K562 (cell line): ENCODE measurements at regions not wholly inside any gene's neighbourhood (a gene's known extent, or its start where the extent isn't known, plus 50 kb on each side); places are given as distances from the start of the nearest gene placed in this dataset.

Source experiments
- HDAC2 ChIP-seq: fragments of 450-650 bp; IDR thresholded peaks from 2 replicates; pipeline ENCODE4 v1.6.1; 2016; ENCODE audit warnings: mild to moderate bottlenecking
- HLTF ChIP-seq: fragments of 450-650 bp; IDR thresholded peaks from 2 replicates; pipeline ENCODE4 v1.6.1; 2016
- KDM5B ChIP-seq: fragments of 200-600 bp; sonication (generic); IDR thresholded peaks from 2 replicates; pipeline ENCODE4 v1.6.1; 2012; ENCODE audit warnings: low read depth, mild to moderate bottlenecking, moderate library complexity, low read length, control low read depth, inconsistent platforms; ENCODE audit not compliant: insufficient replicate concordance
- MAZ ChIP-seq, 2 experiments: fragments of 450-650 bp in 1 of 2; sonication (generic) in 1 of 2; formaldehyde crosslinking; IDR thresholded peaks in 1 of 2; conservative IDR thresholded peaks in 1 of 2; 2 replicates each; pipeline versions ENCODE4 v1.4.0 to v1.5.0; 2020; ENCODE audit warnings: mild to moderate bottlenecking in 1 of 2, missing genetic modification reagents in 1 of 2
- MCM5 ChIP-seq: fragments of 450-650 bp; IDR thresholded peaks from 2 replicates; pipeline ENCODE4 v1.6.1; 2016; ENCODE audit warnings: low read depth
- NCOA1 ChIP-seq: fragments of 450-650 bp; IDR thresholded peaks from 2 replicates; pipeline ENCODE4 v1.6.1; 2016; ENCODE audit warnings: low read depth
- NR2C2 ChIP-seq, 2 experiments: fragments of 200-800 bp in 1 of 2; sonication (Bioruptor generic) in 1 of 2; sonication (generic) in 1 of 2; formaldehyde crosslinking in 1 of 2; IDR thresholded peaks; 2 replicates each; pipeline versions ENCODE4 v1.6.1 to v1.8.0; 2016 to 2022; ENCODE audit warnings: mild to moderate bottlenecking in 1 of 2, missing compliant biosample characterization in 1 of 2, missing genetic modification characterization in 1 of 2, missing genetic modification reagents in 1 of 2
- POLR3A ChIP-seq: IDR thresholded peaks from 2 replicates; pipeline ENCODE4 v1.6.1; 2011; ENCODE audit warnings: borderline replicate concordance, mild to moderate bottlenecking, moderate library complexity; ENCODE audit not compliant: insufficient read length, insufficient read depth; ENCODE audit errors: extremely low read depth
- SMARCA5 ChIP-seq: fragments of 450-650 bp; IDR thresholded peaks from 2 replicates; pipeline ENCODE4 v1.6.1; 2016
- TAF9B ChIP-seq: fragments of 450-650 bp; IDR thresholded peaks from 2 replicates; pipeline ENCODE4 v1.6.1; 2018; ENCODE audit warnings: mild to moderate bottlenecking; ENCODE audit not compliant: partially characterized antibody
- ZNF134 ChIP-seq: fragments of 250-450 bp; sonication (Bioruptor Pico); conservative IDR thresholded peaks from 2 replicates; pipeline ENCODE4 v1.4.0; 2020
- ZNF197 ChIP-seq: fragments of 200-800 bp; sonication (Bioruptor generic); IDR thresholded peaks from 2 replicates; pipeline ENCODE4 v1.6.1; 2016; ENCODE audit warnings: low read depth, missing genetic modification characterization, missing compliant biosample characterization
- ZNF431 ChIP-seq: sonication (generic); formaldehyde crosslinking; IDR thresholded peaks from 2 replicates; pipeline ENCODE4 v1.8.0; 2022; ENCODE audit warnings: mild to moderate bottlenecking, missing genetic modification reagents
- ZNF785 ChIP-seq: fragments of 250-450 bp; sonication (Bioruptor Pico); IDR thresholded peaks from 2 replicates; pipeline ENCODE4 v1.4.0; 2020; ENCODE audit warnings: mild to moderate bottlenecking
- TF ChIP-seq, protein P1 (sequence below): fragments of 250-450 bp; sonication (Bioruptor Pico); IDR thresholded peaks from 2 replicates; pipeline ENCODE4 v1.8.0; 2022; ENCODE audit warnings: inconsistent platforms, mild to moderate bottlenecking, moderate library complexity, borderline replicate concordance
- TF ChIP-seq, protein P2 (sequence below): fragments of 150-350 bp; IDR thresholded peaks from 2 replicates; pipeline ENCODE4 v1.6.1; 2014; ENCODE audit warnings: low read depth, mild to moderate bottlenecking, low read length, borderline replicate concordance
- TF ChIP-seq, protein P3 (sequence below): fragments of 250-450 bp; sonication (Bioruptor Pico); IDR thresholded peaks from 2 replicates; pipeline ENCODE4 v1.5.0; 2020; ENCODE audit warnings: mild to moderate bottlenecking, borderline replicate concordance
- TF ChIP-seq, protein P4 (sequence below): fragments of 450-650 bp; IDR thresholded peaks from 2 replicates; pipeline ENCODE4 v1.7.0; 2016; ENCODE audit warnings: borderline replicate concordance

DNA sequence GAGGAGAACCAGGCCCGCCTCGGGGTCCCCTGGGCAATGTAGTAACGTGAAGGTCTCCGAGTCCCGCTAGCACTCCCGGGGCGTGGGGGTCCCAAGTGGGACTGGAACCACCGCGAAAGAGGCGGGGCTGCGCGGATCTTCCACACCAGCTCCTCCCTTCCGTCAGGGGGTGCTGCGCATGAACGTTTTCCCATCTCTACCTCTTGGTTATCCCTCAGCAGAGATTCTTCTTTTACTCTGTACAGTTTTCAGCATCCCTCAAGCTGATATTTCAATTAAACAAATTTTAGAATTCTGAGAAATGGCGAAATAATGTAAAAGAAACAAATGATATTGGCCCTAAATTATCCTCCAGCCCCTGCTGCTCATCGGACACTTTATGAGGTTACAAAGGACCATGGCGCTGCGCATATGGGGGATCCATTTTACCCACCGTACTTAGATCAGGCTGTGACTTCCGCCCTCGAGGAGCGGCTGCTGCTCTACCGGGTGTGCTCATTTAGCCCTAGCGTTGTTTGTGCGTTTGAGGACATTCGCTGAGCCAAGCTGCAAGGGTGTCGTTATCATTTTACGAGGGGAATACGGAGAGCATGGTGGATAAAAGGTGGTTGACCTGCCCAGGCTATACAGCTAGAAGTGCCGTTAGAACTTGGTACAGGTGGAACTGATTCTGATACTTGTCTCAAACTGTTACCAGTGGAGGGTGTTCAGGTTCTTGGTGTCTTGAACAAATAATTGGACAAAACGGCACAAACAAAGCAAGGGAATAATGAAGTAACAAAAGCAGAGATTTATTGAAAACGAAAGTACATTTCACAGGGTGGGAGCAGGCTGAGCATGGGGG is 75.2 kb upstream of the CHD6 start (continued):
- TF ChIP-seq NR2C2 (CRISPR knock-in tag; IDR thresholded peaks at IDR 0.05), result 0 out of 2 replicates have a peak, but pooled peaks have one; percentile 52
- peak; percentile 73; the same call in 1 of the 2 replicates for TF ChIP-seq NR2C2 (tag; IDR thresholded peaks at IDR 0.05)
- no peak for TF ChIP-seq POLR3A
- no peak for TF ChIP-seq ZNF431 (CRISPR knock-in tag)
- TF ChIP-seq MAZ (CRISPR knock-in tag; conservative IDR thresholded peaks at IDR 0.05 in 1 of 2, IDR thresholded peaks at IDR 0.05 in 1 of 2), result peak in 1 of 2 experiments; percentile 36; a peak in 2 of 4 replicates
- TF ChIP-seq, protein P1, sequence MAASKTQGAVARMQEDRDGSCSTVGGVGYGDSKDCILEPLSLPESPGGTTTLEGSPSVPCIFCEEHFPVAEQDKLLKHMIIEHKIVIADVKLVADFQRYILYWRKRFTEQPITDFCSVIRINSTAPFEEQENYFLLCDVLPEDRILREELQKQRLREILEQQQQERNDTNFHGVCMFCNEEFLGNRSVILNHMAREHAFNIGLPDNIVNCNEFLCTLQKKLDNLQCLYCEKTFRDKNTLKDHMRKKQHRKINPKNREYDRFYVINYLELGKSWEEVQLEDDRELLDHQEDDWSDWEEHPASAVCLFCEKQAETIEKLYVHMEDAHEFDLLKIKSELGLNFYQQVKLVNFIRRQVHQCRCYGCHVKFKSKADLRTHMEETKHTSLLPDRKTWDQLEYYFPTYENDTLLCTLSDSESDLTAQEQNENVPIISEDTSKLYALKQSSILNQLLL (CRISPR knock-in tag), result no peak
- no peak for TF ChIP-seq HLTF
- TF ChIP-seq, protein P2, sequence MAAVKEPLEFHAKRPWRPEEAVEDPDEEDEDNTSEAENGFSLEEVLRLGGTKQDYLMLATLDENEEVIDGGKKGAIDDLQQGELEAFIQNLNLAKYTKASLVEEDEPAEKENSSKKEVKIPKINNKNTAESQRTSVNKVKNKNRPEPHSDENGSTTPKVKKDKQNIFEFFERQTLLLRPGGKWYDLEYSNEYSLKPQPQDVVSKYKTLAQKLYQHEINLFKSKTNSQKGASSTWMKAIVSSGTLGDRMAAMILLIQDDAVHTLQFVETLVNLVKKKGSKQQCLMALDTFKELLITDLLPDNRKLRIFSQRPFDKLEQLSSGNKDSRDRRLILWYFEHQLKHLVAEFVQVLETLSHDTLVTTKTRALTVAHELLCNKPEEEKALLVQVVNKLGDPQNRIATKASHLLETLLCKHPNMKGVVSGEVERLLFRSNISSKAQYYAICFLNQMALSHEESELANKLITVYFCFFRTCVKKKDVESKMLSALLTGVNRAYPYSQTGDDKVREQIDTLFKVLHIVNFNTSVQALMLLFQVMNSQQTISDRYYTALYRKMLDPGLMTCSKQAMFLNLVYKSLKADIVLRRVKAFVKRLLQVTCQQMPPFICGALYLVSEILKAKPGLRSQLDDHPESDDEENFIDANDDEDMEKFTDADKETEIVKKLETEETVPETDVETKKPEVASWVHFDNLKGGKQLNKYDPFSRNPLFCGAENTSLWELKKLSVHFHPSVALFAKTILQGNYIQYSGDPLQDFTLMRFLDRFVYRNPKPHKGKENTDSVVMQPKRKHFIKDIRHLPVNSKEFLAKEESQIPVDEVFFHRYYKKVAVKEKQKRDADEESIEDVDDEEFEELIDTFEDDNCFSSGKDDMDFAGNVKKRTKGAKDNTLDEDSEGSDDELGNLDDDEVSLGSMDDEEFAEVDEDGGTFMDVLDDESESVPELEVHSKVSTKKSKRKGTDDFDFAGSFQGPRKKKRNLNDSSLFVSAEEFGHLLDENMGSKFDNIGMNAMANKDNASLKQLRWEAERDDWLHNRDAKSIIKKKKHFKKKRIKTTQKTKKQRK, result no peak
- TF ChIP-seq ZNF197 (CRISPR knock-in tag), result 0 out of 2 replicates have a peak, but pooled peaks have one; percentile 32
- TF ChIP-seq, protein P3, sequence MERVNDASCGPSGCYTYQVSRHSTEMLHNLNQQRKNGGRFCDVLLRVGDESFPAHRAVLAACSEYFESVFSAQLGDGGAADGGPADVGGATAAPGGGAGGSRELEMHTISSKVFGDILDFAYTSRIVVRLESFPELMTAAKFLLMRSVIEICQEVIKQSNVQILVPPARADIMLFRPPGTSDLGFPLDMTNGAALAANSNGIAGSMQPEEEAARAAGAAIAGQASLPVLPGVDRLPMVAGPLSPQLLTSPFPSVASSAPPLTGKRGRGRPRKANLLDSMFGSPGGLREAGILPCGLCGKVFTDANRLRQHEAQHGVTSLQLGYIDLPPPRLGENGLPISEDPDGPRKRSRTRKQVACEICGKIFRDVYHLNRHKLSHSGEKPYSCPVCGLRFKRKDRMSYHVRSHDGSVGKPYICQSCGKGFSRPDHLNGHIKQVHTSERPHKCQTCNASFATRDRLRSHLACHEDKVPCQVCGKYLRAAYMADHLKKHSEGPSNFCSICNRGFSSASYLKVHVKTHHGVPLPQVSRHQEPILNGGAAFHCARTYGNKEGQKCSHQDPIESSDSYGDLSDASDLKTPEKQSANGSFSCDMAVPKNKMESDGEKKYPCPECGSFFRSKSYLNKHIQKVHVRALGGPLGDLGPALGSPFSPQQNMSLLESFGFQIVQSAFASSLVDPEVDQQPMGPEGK (CRISPR knock-in tag), result no peak
- peak; percentile 3 for TF ChIP-seq KDM5B
- TF ChIP-seq ZNF785 (CRISPR knock-in tag), result no peak
- TF ChIP-seq HDAC2, result no peak
- TF ChIP-seq TAF9B, result peak; percentile 55
- TF ChIP-seq SMARCA5, result no peak
- TF ChIP-seq ZNF134 (CRISPR knock-in tag), result no peak
- TF ChIP-seq, protein P4, sequence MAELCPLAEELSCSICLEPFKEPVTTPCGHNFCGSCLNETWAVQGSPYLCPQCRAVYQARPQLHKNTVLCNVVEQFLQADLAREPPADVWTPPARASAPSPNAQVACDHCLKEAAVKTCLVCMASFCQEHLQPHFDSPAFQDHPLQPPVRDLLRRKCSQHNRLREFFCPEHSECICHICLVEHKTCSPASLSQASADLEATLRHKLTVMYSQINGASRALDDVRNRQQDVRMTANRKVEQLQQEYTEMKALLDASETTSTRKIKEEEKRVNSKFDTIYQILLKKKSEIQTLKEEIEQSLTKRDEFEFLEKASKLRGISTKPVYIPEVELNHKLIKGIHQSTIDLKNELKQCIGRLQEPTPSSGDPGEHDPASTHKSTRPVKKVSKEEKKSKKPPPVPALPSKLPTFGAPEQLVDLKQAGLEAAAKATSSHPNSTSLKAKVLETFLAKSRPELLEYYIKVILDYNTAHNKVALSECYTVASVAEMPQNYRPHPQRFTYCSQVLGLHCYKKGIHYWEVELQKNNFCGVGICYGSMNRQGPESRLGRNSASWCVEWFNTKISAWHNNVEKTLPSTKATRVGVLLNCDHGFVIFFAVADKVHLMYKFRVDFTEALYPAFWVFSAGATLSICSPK, result no peak
- no peak for TF ChIP-seq MCM5
- TF ChIP-seq NCOA1, result peak; percentile 98
